OCI-LY3 (cell line): ENCODE measurements at regions not wholly inside any gene's neighbourhood (a gene's known extent, or its start where the extent isn't known, plus 50 kb on each side); places are given as distances from the start of the nearest gene placed in this dataset.

Source experiments
- H2AFZ ChIP-seq: fragments of 200-600, 300-600 bp; shearing (Covaris generic); 2 replicates; pipeline ENCODE4 v1.6.0; 2014; ENCODE audit warnings: antibody characterized with exemption, low read depth, low read length
- H3K27ac ChIP-seq: fragments of 200-600, 300-600 bp; sonication (generic); 2 replicates; pipeline ENCODE4 v1.5.1; 2014; ENCODE audit warnings: mild to moderate bottlenecking, low read length, moderate library complexity, mixed read lengths
- H3K27me3 ChIP-seq: fragments of 200-600, 300-600 bp; sonication (generic); 2 replicates; pipeline ENCODE4 v1.6.1; 2014; ENCODE audit warnings: low read depth, low read length, mixed read lengths
- H3K36me3 ChIP-seq: fragments of 200-600, 300-600 bp; sonication (generic); replicated peaks from 2 replicates; pipeline ENCODE3; 2014; ENCODE audit warnings: low read depth, low read length, mixed read lengths
- H3K4me1 ChIP-seq: fragments of 300-600, 200-600 bp; sonication (generic); 2 replicates; pipeline ENCODE4 v1.6.1; 2014; ENCODE audit warnings: low read length, mixed read lengths
- H3K4me2 ChIP-seq: fragments of 200-600, 300-600 bp; sonication (generic); 2 replicates; pipeline ENCODE4 v1.6.1; 2014; ENCODE audit warnings: low read length, mixed read lengths
- H3K4me3 ChIP-seq: fragments of 300-600, 200-600 bp; sonication (generic); 2 replicates; pipeline ENCODE4 v1.5.1; 2014; ENCODE audit warnings: antibody characterized with exemption, mild to moderate bottlenecking, low read length, moderate library complexity
- H3K79me2 ChIP-seq: fragments of 300-600, 200-600 bp; shearing (Covaris generic); 2 replicates; pipeline ENCODE4 v1.6.1; 2014; ENCODE audit warnings: mild to moderate bottlenecking, low read length, mixed read lengths
- H3K9ac ChIP-seq: fragments of 300-600, 200-600 bp; shearing (Covaris generic); 2 replicates; pipeline ENCODE4 v1.6.0; 2014; ENCODE audit warnings: mild to moderate bottlenecking, low read length, moderate library complexity
- H3K9me3 ChIP-seq: fragments of 200-600, 300-600 bp; shearing (Covaris generic); 2 replicates; pipeline ENCODE4 v1.6.1; 2014; ENCODE audit warnings: low read length, mixed read lengths; ENCODE audit not compliant: insufficient read depth
- H4K20me1 ChIP-seq: fragments of 200-600, 300-600 bp; sonication (generic); 2 replicates; pipeline ENCODE4 v1.6.1; 2016; ENCODE audit warnings: low read length, mixed read lengths; ENCODE audit not compliant: insufficient read depth
- EZH2phosphoT487 ChIP-seq: fragments of 200-600 bp; shearing (Covaris generic); IDR thresholded peaks from 2 replicates; pipeline ENCODE4 v1.6.1; 2018; ENCODE audit warnings: antibody characterized with exemption, mixed run types, low read depth
- TF ChIP-seq, protein P1 (sequence below): fragments of 200-600, 300-600 bp; sonication (generic); IDR thresholded peaks from 2 replicates; pipeline ENCODE4 v1.5.1; 2014; ENCODE audit warnings: antibody characterized with exemption, low read length, low read depth

DNA sequence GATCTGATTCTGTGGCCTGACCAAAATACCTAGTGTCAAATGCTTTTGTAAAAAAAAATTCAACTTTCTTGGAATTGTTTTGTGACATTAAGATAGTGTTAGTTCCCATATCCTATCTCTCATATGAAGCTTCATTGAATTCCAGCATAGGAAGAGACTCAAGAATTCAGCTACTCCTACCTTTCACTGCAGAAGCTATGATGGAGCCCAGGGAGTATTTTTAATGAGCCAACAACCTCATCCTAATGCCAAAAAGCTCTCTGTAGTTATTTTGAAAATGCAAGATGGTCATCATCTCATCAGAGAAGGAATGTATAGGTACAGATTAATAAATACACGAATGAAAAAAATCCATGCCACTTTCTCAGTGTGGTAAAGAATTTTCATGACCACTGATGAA, 431.2 kb upstream of the SGCG start:
- Histone ChIP-seq H3K9me3 (no peaks in the 10 kb centered on the region), H3K4me2 (no peak overlapping the region), H3K36me3 (no peaks in the 10 kb centered on the region), H2AFZ (no peak overlapping the region), H3K79me2 (no peaks in the 10 kb centered on the region), H3K27me3 (no peaks in the 10 kb centered on the region), H3K27ac (no peak overlapping the region), H3K4me3 (no peak overlapping the region), H3K4me1 (no peaks in the 10 kb centered on the region), H3K9ac (no peak overlapping the region), H4K20me1 (no peaks in the 10 kb centered on the region)
- TF ChIP-seq EZH2phosphoT487: no peak
- TF ChIP-seq, protein P1, sequence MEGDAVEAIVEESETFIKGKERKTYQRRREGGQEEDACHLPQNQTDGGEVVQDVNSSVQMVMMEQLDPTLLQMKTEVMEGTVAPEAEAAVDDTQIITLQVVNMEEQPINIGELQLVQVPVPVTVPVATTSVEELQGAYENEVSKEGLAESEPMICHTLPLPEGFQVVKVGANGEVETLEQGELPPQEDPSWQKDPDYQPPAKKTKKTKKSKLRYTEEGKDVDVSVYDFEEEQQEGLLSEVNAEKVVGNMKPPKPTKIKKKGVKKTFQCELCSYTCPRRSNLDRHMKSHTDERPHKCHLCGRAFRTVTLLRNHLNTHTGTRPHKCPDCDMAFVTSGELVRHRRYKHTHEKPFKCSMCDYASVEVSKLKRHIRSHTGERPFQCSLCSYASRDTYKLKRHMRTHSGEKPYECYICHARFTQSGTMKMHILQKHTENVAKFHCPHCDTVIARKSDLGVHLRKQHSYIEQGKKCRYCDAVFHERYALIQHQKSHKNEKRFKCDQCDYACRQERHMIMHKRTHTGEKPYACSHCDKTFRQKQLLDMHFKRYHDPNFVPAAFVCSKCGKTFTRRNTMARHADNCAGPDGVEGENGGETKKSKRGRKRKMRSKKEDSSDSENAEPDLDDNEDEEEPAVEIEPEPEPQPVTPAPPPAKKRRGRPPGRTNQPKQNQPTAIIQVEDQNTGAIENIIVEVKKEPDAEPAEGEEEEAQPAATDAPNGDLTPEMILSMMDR: no peak

DNA sequence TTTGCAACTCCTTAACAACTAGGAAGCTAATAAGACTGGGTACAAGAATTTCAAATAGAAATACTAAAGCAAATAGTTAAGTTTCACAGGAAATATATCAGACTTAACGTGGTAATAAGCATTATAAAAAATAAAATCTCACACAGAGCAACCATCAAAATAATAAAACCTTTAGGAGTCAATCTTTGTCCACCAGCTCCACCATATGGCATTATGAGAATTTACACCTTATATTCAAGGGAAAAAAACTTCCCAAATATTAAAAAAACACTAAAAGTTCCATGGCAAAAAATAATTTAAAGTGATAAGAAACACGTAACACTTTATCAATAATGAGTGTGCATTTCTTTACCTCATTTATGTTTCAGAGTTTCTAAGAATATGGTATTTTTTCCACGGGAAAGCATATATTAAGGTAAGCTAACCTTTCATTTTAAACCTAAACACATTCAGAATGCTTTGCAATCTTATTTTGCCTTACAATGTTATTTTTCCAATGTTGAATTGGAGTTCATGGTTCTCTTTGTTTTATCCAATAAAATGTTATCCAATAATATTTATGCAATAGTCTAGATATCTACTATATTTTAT, 423.2 kb upstream of the SGCG start:
- Histone ChIP-seq H3K79me2 (no peaks in the 10 kb centered on the region), H3K9ac (no peak overlapping the region), H4K20me1 (no peaks in the 10 kb centered on the region), H3K4me1 (no peaks in the 10 kb centered on the region), H3K4me2 (no peak overlapping the region), H3K27ac (no peak overlapping the region), H3K9me3 (no peaks in the 10 kb centered on the region), H3K27me3 (no peaks in the 10 kb centered on the region; the same call in 1 of the 2 replicates), H3K4me3 (no peak overlapping the region), H2AFZ (no peak overlapping the region), H3K36me3 (no peaks in the 10 kb centered on the region)
- TF ChIP-seq, protein P1: peak; percentile 48
- TF ChIP-seq EZH2phosphoT487: no peak

DNA sequence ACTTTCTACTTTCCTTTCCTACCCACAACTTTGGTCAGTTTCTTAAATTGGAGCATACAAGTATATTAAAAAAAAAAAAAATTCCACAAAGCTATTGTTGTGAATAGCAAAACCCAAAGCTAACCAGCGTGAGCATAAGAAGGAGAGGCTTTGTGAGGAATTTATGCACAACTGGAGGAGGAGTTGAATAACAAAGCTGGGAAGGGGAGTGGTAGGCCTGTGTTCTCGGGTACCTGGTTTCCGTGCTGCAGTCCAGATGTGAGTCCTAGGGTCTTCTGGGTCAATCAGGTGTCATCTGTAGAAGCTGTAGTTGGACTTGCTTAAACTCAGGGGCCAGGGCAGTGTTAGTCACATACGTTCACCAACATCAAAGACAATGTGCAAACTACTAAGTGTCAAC, 422.5 kb upstream of the SGCG start:
- H2AFZ ChIP-seq: no peak overlapping the region
- no peaks in the 10 kb centered on the region for H3K9me3 ChIP-seq
- no peaks in the 10 kb centered on the region for H3K4me1 ChIP-seq
- H3K27me3 ChIP-seq: no peaks in the 10 kb centered on the region; the same call in 1 of the 2 replicates
- no peak overlapping the region for H3K4me2 ChIP-seq
- no peaks in the 10 kb centered on the region for H4K20me1 ChIP-seq
- H3K4me3 ChIP-seq: no peak overlapping the region
- H3K9ac ChIP-seq: no peak overlapping the region
- H3K36me3 ChIP-seq: no peaks in the 10 kb centered on the region
- no peaks in the 10 kb centered on the region for H3K79me2 ChIP-seq
- TF ChIP-seq, protein P1: no peak
- no peak for TF ChIP-seq EZH2phosphoT487
- no peak overlapping the region for H3K27ac ChIP-seq

DNA sequence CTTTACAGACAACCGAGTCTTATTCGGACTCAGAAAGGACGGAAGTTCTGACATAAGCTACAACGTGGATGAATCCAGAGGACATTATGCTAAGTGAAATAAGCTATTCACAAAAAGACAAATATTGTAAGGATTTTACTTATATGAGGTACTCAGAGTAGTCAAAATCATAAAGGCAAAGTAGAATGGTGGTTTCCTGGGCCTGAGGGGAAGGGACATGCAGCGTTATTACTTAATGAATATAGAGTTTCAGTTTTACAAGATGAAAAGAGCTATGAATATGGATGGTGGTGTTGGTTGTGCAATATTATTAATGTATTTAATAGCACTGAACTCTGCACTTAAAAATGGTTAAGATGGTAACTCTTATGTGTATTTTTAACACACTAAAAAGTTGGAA, 419.1 kb upstream of the SGCG start:
- Histone ChIP-seq H2AFZ (no peak overlapping the region), H3K79me2 (no peaks in the 10 kb centered on the region), H3K4me1 (no peaks in the 10 kb centered on the region), H3K9me3 (no peaks in the 10 kb centered on the region), H3K36me3 (no peaks in the 10 kb centered on the region), H3K27ac (no peak overlapping the region), H3K4me3 (no peak overlapping the region), H4K20me1 (no peaks in the 10 kb centered on the region), H3K27me3 (peaks cover 2% of the 10 kb centered on the region; the same call in 1 of the 2 replicates), H3K9ac (no peak overlapping the region), H3K4me2 (no peak overlapping the region)
- TF ChIP-seq, protein P1: no peak
- no peak for TF ChIP-seq EZH2phosphoT487
